ENCODE measurements at regions not wholly inside any gene's neighbourhood (a gene's known extent, or its start where the extent isn't known, plus 50 kb on each side); places are given as distances from the start of the nearest gene placed in this dataset.

DNA sequence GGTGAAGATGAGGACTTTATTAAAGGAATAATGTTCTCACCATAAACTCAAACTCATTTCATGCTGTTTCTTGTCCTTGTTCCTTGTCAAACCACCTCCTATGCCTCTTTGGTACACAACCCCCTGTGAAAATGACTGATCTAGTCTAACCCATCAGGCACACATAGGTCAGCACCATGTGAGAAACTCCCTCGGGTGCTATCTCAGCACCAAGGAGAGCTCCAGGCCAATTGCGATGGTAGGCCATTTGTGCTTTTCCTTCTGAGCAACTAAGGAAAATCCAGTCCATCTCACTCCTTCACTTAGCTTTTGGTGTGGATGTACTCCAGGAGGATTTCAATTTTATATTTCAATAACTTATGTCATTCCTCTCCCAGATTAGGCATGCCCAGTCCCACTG lies 199.8 kb downstream of the ZNF608 start:
- intact Hi-C loops (cut with DNase I), result no loop called here
- 8 to 12% methylated on average over 2 of the region's 2 CpGs for WGBS, 2 donors
- Histone ChIP-seq H3K27me3 (ENCODE audit: control insufficient read depth in 1 of 2, insufficient read depth in 2 of 2, low read length in 1 of 2) (no peaks in the 10 kb centered on the region), H3K9me3 (ENCODE audit: control insufficient read depth, low read length) (no peaks in the 10 kb centered on the region), H3K4me3 (ENCODE audit: low read length in 2 of 2) (no peak overlapping the region), H3K4me1 (ENCODE audit: control insufficient read depth in 1 of 2, insufficient read depth in 2 of 2, low read length in 2 of 2) (no peaks in the 10 kb centered on the region), H3K36me3 (ENCODE audit: control insufficient read depth in 1 of 2, insufficient read depth in 2 of 2, low read length in 1 of 2) (no peaks in the 10 kb centered on the region), H3K27ac (ENCODE audit: low read depth in 1 of 2, low read length in 2 of 2) (no peak overlapping the region)
- ATAC-seq (ENCODE audit: low FRiP score) (no peak), DNase-seq (no peak)

DNA sequence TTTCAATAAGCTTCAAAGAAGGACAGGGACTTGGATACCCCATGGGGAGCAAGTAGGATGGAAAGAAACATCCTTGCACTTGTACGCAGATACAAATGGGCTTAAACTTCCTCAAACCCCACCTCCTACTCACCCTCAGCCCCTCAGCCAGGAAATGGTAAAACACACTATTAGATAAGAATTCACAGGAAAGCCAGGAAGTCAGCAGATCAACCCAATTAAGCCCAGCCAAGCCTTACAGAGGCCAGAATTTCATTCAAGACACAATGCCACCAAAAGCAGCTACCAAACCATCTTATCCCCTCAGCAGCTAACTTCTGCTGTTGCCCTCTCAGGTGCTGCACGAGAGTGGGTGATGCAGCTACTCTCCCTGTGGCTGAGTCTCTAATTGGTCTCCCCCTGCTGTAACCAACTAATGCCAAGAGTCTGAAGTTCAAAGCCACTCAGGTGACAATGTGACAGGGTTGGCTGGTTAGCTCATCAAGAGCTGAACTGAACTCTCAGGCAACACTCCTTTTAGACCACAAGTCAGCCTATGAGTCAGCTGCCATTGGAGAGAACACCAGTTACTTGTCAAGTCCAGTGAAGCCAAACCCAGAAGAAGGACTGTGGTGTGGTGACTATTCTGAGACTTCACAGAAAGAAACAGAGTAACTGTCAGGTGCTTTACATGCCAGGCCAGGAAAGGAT lies 201.9 kb downstream of the ZNF608 start:
- Histone ChIP-seq H3K4me1 (ENCODE audit: control insufficient read depth in 1 of 2, insufficient read depth in 2 of 2, low read length in 2 of 2) (no peaks in the 10 kb centered on the region), H3K4me3 (ENCODE audit: low read length in 2 of 2) (no peak overlapping the region), H3K36me3 (ENCODE audit: control insufficient read depth in 1 of 2, insufficient read depth in 2 of 2, low read length in 1 of 2) (no peaks in the 10 kb centered on the region), H3K9me3 (ENCODE audit: control insufficient read depth, low read length) (peaks cover 3% of the 10 kb centered on the region), H3K27ac (ENCODE audit: low read depth in 1 of 2, low read length in 2 of 2) (no peak overlapping the region), H3K27me3 (ENCODE audit: control insufficient read depth in 1 of 2, insufficient read depth in 2 of 2, low read length in 1 of 2) (no peaks in the 10 kb centered on the region)
- 79 to 90% methylated on average over 2 of the region's 2 CpGs for WGBS, 2 donors
- ATAC-seq (ENCODE audit: low FRiP score) (no peak), DNase-seq (no peak)
- intact Hi-C loops (cut with DNase I), result no loop called here

DNA sequence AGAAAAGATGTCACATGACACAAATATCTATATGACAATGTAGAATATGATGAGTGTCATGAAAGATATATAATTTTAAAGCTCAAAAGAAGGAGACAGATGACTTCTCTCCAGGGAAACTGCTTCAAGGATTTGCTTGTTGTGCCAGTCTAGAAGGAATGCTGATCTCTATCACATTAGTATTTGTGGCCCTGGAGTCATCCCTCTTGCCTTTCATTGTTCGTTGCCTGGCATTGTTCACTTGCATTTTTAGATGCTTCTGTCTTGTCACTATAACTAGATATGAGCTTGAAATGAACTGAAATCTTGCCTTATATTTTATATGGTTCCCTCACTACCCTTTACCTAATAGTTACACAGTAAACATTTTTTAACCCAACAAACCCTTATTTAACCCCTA lies 207.5 kb downstream of the ZNF608 start:
- intact Hi-C loops (cut with DNase I), result no loop called here

DNA sequence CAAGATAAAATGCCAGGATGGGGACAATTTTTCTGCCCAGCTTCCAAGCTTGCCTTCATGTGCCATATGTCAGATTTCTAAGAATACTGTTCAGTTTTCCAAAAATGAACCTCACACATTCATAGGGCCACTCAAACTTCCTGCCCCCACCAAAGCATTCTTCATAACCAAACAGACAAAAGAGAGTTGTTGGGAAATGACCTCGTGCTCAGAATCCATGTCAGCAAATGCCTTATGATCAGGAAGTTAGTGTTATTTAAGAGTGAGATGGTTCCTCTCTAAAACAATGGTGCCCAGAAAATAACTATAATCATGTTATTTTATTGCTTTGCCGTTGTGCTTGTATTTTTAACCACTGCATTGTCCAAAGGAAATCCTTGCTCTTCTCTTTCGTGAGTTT lies 208.2 kb downstream of the ZNF608 start:
- H3K27me3 ChIP-seq (ENCODE audit: control insufficient read depth in 1 of 2, insufficient read depth in 2 of 2, low read length in 1 of 2), result no peaks in the 10 kb centered on the region
- H3K36me3 ChIP-seq (ENCODE audit: control insufficient read depth in 1 of 2, insufficient read depth in 2 of 2, low read length in 1 of 2), result no peaks in the 10 kb centered on the region
- no peak for DNase-seq
- no peaks in the 10 kb centered on the region for H3K4me1 ChIP-seq (ENCODE audit: control insufficient read depth in 1 of 2, insufficient read depth in 2 of 2, low read length in 2 of 2)
- no peak overlapping the region for H3K27ac ChIP-seq (ENCODE audit: low read depth in 1 of 2, low read length in 2 of 2)
- ATAC-seq (ENCODE audit: low FRiP score), result no peak
- peaks cover 4% of the 10 kb centered on the region for H3K9me3 ChIP-seq (ENCODE audit: control insufficient read depth, low read length)
- WGBS, 2 donors, result 63 to 71% methylated on average over 3 of the region's 3 CpGs
- intact Hi-C loops (cut with DNase I), result no loop called here
- no peak overlapping the region for H3K4me3 ChIP-seq (ENCODE audit: low read length in 2 of 2)

More for the DNA sequence above, 207.5 kb downstream of the ZNF608 start:
- Histone ChIP-seq H3K4me1 (ENCODE audit: control insufficient read depth in 1 of 2, insufficient read depth in 2 of 2, low read length in 2 of 2) (no peaks in the 10 kb centered on the region), H3K36me3 (ENCODE audit: control insufficient read depth in 1 of 2, insufficient read depth in 2 of 2, low read length in 1 of 2) (no peaks in the 10 kb centered on the region), H3K9me3 (ENCODE audit: control insufficient read depth, low read length) (peaks cover 3% of the 10 kb centered on the region), H3K4me3 (ENCODE audit: low read length in 2 of 2) (no peak overlapping the region), H3K27me3 (ENCODE audit: control insufficient read depth in 1 of 2, insufficient read depth in 2 of 2, low read length in 1 of 2) (no peaks in the 10 kb centered on the region), H3K27ac (ENCODE audit: low read depth in 1 of 2, low read length in 2 of 2) (no peak overlapping the region)
- no peak for ATAC-seq (ENCODE audit: low FRiP score)
- 85 to 88% methylated on average over 1 of the region's 1 CpG for WGBS, 2 donors
- no peak for DNase-seq

DNA sequence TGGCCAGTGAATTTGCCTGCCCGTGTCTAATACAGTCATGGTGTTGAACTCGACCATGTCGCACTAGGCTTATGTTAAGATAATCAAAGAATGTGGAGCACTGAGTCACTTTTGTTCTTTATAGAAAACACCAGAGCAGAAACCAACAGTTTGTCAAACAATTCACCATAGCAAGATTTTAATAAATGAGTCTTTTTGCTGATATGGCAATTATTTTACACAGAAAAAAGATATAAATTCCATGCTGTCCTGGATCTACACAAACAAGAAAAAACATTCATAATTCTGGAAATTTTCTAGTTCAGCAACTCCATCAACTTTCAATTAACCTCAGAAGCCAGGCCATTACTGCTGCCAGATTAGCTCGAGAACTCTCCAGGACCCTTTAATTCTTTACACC lies 208.9 kb downstream of the ZNF608 start:
- Histone ChIP-seq H3K9me3 (ENCODE audit: control insufficient read depth, low read length) (peaks cover 4% of the 10 kb centered on the region), H3K27me3 (ENCODE audit: control insufficient read depth in 1 of 2, insufficient read depth in 2 of 2, low read length in 1 of 2) (no peaks in the 10 kb centered on the region), H3K27ac (ENCODE audit: low read depth in 1 of 2, low read length in 2 of 2) (no peak overlapping the region), H3K4me1 (ENCODE audit: control insufficient read depth in 1 of 2, insufficient read depth in 2 of 2, low read length in 2 of 2) (no peaks in the 10 kb centered on the region), H3K4me3 (ENCODE audit: low read length in 2 of 2) (no peak overlapping the region), H3K36me3 (ENCODE audit: control insufficient read depth in 1 of 2, insufficient read depth in 2 of 2, low read length in 1 of 2) (no peaks in the 10 kb centered on the region)
- no peak for ATAC-seq (ENCODE audit: low FRiP score)
- 94 to 97% methylated on average over 4 of the region's 4 CpGs for WGBS, 2 donors
- intact Hi-C loops (cut with DNase I), result no loop called here
- DNase-seq, result no peak

DNA sequence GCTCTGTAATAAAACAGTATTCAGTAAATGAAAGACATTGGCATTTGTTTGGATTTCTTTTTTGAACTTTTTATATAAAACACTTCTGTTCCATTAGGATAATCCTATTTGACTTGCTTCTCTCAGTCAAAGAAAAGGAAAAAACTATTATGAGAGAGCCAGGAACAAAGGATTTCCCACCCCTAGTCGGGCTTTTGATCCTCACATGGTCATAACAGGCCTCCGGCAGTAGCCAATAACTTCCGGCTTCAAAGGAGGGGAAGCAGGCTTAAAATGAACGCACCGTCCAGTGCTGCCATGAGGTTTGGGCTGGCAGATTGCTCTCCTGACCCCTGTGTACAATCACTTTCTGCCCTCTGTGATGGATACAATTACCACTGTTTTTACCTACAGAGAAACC lies 209.3 kb downstream of the ZNF608 start:
- no peaks in the 10 kb centered on the region for H3K4me1 ChIP-seq (ENCODE audit: control insufficient read depth in 1 of 2, insufficient read depth in 2 of 2, low read length in 2 of 2)
- intact Hi-C loops (cut with DNase I), result no loop called here

DNA sequence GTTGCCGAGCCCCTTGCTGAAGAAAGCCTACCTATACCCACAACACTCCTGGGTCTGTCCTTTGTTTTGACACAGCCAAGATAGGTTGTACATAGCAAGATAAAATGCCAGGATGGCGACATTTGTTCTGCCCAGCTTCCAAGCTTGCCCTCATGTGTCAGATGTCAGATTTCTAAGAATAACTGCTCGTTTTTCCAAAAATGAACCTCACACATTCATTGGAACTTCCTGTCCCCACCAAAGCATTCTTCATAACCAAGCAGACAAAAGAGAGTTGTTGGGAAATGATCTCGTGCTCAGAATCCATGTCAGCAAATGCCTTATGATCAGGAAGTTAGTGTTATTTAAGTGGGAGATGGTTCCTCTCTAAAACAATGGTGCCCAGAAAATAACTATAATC lies 210.1 kb downstream of the ZNF608 start:
- H3K36me3 ChIP-seq (ENCODE audit: control insufficient read depth in 1 of 2, insufficient read depth in 2 of 2, low read length in 1 of 2), result no peaks in the 10 kb centered on the region
- no peaks in the 10 kb centered on the region for H3K27me3 ChIP-seq (ENCODE audit: control insufficient read depth in 1 of 2, insufficient read depth in 2 of 2, low read length in 1 of 2)
- H3K9me3 ChIP-seq (ENCODE audit: control insufficient read depth, low read length), result peaks cover 4% of the 10 kb centered on the region
- 45 to 50% methylated on average over 4 of the region's 4 CpGs for WGBS, 2 donors
- ATAC-seq (ENCODE audit: low FRiP score), result no peak
- H3K4me3 ChIP-seq (ENCODE audit: low read length in 2 of 2), result no peak overlapping the region
- H3K4me1 ChIP-seq (ENCODE audit: control insufficient read depth in 1 of 2, insufficient read depth in 2 of 2, low read length in 2 of 2), result no peaks in the 10 kb centered on the region
- H3K27ac ChIP-seq (ENCODE audit: low read depth in 1 of 2, low read length in 2 of 2), result no peak overlapping the region
- intact Hi-C loops (cut with DNase I), result no loop called here
- DNase-seq, result no peak

More for the DNA sequence above, 209.3 kb downstream of the ZNF608 start:
- 94% methylated on average over 5 of the region's 5 CpGs for WGBS, 2 donors
- Histone ChIP-seq H3K36me3 (ENCODE audit: control insufficient read depth in 1 of 2, insufficient read depth in 2 of 2, low read length in 1 of 2) (no peaks in the 10 kb centered on the region), H3K27ac (ENCODE audit: low read depth in 1 of 2, low read length in 2 of 2) (no peak overlapping the region), H3K4me3 (ENCODE audit: low read length in 2 of 2) (no peak overlapping the region), H3K9me3 (ENCODE audit: control insufficient read depth, low read length) (peaks cover 4% of the 10 kb centered on the region), H3K27me3 (ENCODE audit: control insufficient read depth in 1 of 2, insufficient read depth in 2 of 2, low read length in 1 of 2) (no peaks in the 10 kb centered on the region)
- DNase-seq, result no peak
- no peak for ATAC-seq (ENCODE audit: low FRiP score)

DNA sequence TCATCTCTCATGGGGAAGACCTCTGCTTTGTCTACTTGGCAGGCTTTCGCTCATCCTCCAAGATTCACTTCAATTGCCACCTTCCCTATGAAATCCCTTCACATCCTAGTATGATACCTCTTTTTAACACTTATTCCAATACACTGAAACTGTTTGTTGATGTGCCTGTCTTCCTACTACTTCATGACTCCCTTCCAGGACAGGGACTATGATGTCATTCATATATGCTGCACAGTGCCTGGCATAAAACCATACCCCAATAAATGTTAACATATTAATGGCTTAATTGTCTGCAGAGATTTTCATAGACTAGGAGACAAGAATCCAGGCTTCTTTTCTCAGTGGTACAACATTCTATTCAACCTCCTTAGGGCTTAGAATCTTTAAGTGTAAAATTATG lies 215.5 kb downstream of the ZNF608 start:
- intact Hi-C loops (cut with DNase I), result no loop called here
- Histone ChIP-seq H3K27me3 (ENCODE audit: control insufficient read depth in 1 of 2, insufficient read depth in 2 of 2, low read length in 1 of 2) (no peaks in the 10 kb centered on the region), H3K4me1 (ENCODE audit: control insufficient read depth in 1 of 2, insufficient read depth in 2 of 2, low read length in 2 of 2) (no peaks in the 10 kb centered on the region), H3K36me3 (ENCODE audit: control insufficient read depth in 1 of 2, insufficient read depth in 2 of 2, low read length in 1 of 2) (no peaks in the 10 kb centered on the region), H3K4me3 (ENCODE audit: low read length in 2 of 2) (no peak overlapping the region), H3K9me3 (ENCODE audit: control insufficient read depth, low read length) (peaks cover 1% of the 10 kb centered on the region), H3K27ac (ENCODE audit: low read depth in 1 of 2, low read length in 2 of 2) (no peak overlapping the region)
- DNase-seq (no peak), ATAC-seq (ENCODE audit: low FRiP score) (no peak)
- 97 to 100% methylated on average over 1 of the region's 1 CpG for WGBS, 2 donors

DNA sequence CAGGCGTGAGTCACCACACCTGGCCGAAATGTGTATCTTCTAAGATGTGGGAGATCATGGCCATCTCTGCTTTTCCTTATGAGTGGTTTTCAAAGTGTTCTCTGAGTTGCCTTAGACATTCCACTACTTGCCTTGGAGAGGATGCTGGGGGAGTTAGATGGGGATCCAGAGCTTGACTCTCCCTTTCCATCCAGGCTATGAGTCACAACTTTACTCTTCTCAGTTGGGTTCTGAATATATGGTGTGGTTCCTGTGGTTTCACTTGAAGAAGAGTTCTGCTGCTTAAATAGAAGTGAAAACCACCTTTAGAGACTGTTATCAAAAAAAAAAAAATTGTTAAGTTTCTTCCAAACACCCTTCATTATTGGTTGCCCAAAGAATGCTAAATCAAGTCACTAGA lies 217.6 kb downstream of the ZNF608 start:
- H3K27me3 ChIP-seq (ENCODE audit: control insufficient read depth in 1 of 2, insufficient read depth in 2 of 2, low read length in 1 of 2), result no peaks in the 10 kb centered on the region
- WGBS, 2 donors, result 98 to 100% methylated on average over 2 of the region's 2 CpGs
- H3K4me1 ChIP-seq (ENCODE audit: control insufficient read depth in 1 of 2, insufficient read depth in 2 of 2, low read length in 2 of 2), result no peaks in the 10 kb centered on the region
- intact Hi-C loops (cut with DNase I), result no loop called here
- H3K36me3 ChIP-seq (ENCODE audit: control insufficient read depth in 1 of 2, insufficient read depth in 2 of 2, low read length in 1 of 2), result no peaks in the 10 kb centered on the region
- ATAC-seq (ENCODE audit: low FRiP score), result no peak
- peaks cover 1% of the 10 kb centered on the region for H3K9me3 ChIP-seq (ENCODE audit: control insufficient read depth, low read length)
- H3K4me3 ChIP-seq (ENCODE audit: low read length in 2 of 2), result no peak overlapping the region
- DNase-seq, result no peak
- no peak overlapping the region for H3K27ac ChIP-seq (ENCODE audit: low read depth in 1 of 2, low read length in 2 of 2)
